ENCODE measurements at regions not wholly inside any gene's neighbourhood (a gene's known extent, or its start where the extent isn't known, plus 50 kb on each side); places are given as distances from the start of the nearest gene placed in this dataset.

- Histone ChIP-seq H3K4me3 (no peak overlapping the region), H3K27me3 (no peaks in the 10 kb centered on the region), H3K9me3 (no peaks in the 10 kb centered on the region), H3K36me3 (no peaks in the 10 kb centered on the region), H3K27ac (no peak overlapping the region), H3K4me1 (no peaks in the 10 kb centered on the region)
- DNase-seq (ENCODE audit: low spot score), result no peak
- no peak for TF ChIP-seq CTCF (IDR thresholded peaks at IDR 0.05)
Observed at GRCh38 chr5:135127439-135128240, 93.6 kb upstream of the PITX1 start.

- no peaks in the 10 kb centered on the region for H3K36me3 ChIP-seq
- no peaks in the 10 kb centered on the region for H3K27me3 ChIP-seq
- no peak for DNase-seq (ENCODE audit: low spot score)
- H3K4me3 ChIP-seq, result no peak overlapping the region
- no peak for TF ChIP-seq CTCF (IDR thresholded peaks at IDR 0.05)
- H3K4me1 ChIP-seq, result no peaks in the 10 kb centered on the region
- no peak overlapping the region for H3K27ac ChIP-seq
- no peaks in the 10 kb centered on the region for H3K9me3 ChIP-seq
Observed at GRCh38 chr5:135126688-135127438, 92.8 kb upstream of the PITX1 start.

- Histone ChIP-seq H3K4me1 (no peaks in the 10 kb centered on the region), H3K9me3 (no peaks in the 10 kb centered on the region), H3K4me3 (no peak overlapping the region), H3K36me3 (no peaks in the 10 kb centered on the region), H3K27ac (no peak overlapping the region), H3K27me3 (no peaks in the 10 kb centered on the region)
- no peak for DNase-seq (ENCODE audit: low spot score)
- TF ChIP-seq CTCF (IDR thresholded peaks at IDR 0.05), result no peak
Observed at GRCh38 chr5:135124724-135125123, 90.7 kb upstream of the PITX1 start.

- H3K36me3 ChIP-seq, result no peaks in the 10 kb centered on the region
- no peaks in the 10 kb centered on the region for H3K4me1 ChIP-seq
- no peak for DNase-seq (ENCODE audit: low spot score)
- no peaks in the 10 kb centered on the region for H3K27me3 ChIP-seq
- no peak overlapping the region for H3K27ac ChIP-seq
- no peak overlapping the region for H3K4me3 ChIP-seq
- TF ChIP-seq CTCF (IDR thresholded peaks at IDR 0.05), result no peak
- no peaks in the 10 kb centered on the region for H3K9me3 ChIP-seq
Observed at GRCh38 chr5:135124128-135124527, 90.1 kb upstream of the PITX1 start.

- H3K4me3 ChIP-seq, result no peak overlapping the region
- no peak overlapping the region for H3K27ac ChIP-seq
- DNase-seq (ENCODE audit: low spot score), result no peak
- no peaks in the 10 kb centered on the region for H3K36me3 ChIP-seq
- H3K9me3 ChIP-seq, result no peaks in the 10 kb centered on the region
- no peaks in the 10 kb centered on the region for H3K27me3 ChIP-seq
- H3K4me1 ChIP-seq, result no peaks in the 10 kb centered on the region
- TF ChIP-seq CTCF (IDR thresholded peaks at IDR 0.05), result no peak
Observed at GRCh38 chr5:135122797-135123196, 88.8 kb upstream of the PITX1 start.

All from right atrium auricular region (tissue), 2 donors.